BJ (cell line): ENCODE measurements at regions not wholly inside any gene's neighbourhood (a gene's known extent, or its start where the extent isn't known, plus 50 kb on each side); places are given as distances from the start of the nearest gene placed in this dataset.
"Not testable (repeated sequence)": the region's sequence is repeated elsewhere in the genome, so short reads cannot be mapped to it uniquely, and the experiment has no call there.

ENCODE experiments used
- CTCF ChIA-PET: fragments of 350-600 bp; formaldehyde crosslinking; extraction: SDS; loops from one replicate; lab custom pipeline; 2021; ENCODE audit warnings: antibody characterized with exemption, inconsistent platforms; lab: Yijun Ruan, JAX
- POLR2A ChIA-PET: fragments of 300-600 bp; sonication (Branson Sonifier 250); formaldehyde crosslinking; extraction: SDS; loops from one replicate; lab custom pipeline; 2021; ENCODE audit warnings: antibody characterized with exemption; lab: Charles Lee
- DNase-seq: peaks from one replicate; pipeline ENCODE4 v3.0.0-alpha.2; 2011; ENCODE audit warnings: low read depth
- H3K27me3 ChIP-seq: 2 replicates; pipeline ENCODE4 v1.6.0; 2011; ENCODE audit warnings: low read length; ENCODE audit not compliant: control insufficient read depth, insufficient read depth
- H3K36me3 ChIP-seq: 2 replicates; pipeline ENCODE4 v1.5.1; 2011; ENCODE audit warnings: low read length; ENCODE audit not compliant: control insufficient read depth, insufficient read depth
- H3K4me3 ChIP-seq: 2 replicates; pipeline ENCODE4 v1.5.1; 2011; ENCODE audit warnings: low read depth, mild to moderate bottlenecking, control low read depth, low read length
- TF ChIP-seq, protein P1 (sequence below): IDR thresholded peaks from 2 replicates; pipeline ENCODE4 v1.5.1; 2011; ENCODE audit warnings: low read depth, mild to moderate bottlenecking, control low read depth, inconsistent platforms, low read length, moderate library complexity; ENCODE audit not compliant: insufficient read depth

DNA sequence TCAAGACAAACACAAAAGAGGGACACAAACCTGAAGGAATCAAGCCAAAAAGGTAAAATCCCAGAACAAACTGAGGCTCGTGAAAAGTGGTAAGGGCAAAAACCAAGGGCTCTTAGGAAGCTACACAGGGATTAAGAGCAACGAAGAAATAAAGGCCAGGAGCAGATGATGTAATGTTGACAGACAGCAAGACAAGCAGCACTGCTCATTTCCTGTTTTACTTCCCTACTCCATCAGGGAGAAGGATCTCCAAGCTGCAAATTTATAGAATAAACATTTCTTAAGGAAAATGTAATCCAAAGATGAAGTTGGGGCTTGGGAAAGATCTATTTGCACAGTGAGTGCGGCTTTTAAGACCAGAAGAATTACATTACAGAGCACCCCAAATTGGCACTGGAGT, 182.3 kb upstream of the MAP1B start:
- DNase-seq: no peak
- Histone ChIP-seq H3K27me3 (no peaks in the 10 kb centered on the region), H3K4me3 (no peak overlapping the region), H3K36me3 (no peaks in the 10 kb centered on the region)
- POLR2A ChIA-PET: no interaction called here
- TF ChIP-seq, protein P1, sequence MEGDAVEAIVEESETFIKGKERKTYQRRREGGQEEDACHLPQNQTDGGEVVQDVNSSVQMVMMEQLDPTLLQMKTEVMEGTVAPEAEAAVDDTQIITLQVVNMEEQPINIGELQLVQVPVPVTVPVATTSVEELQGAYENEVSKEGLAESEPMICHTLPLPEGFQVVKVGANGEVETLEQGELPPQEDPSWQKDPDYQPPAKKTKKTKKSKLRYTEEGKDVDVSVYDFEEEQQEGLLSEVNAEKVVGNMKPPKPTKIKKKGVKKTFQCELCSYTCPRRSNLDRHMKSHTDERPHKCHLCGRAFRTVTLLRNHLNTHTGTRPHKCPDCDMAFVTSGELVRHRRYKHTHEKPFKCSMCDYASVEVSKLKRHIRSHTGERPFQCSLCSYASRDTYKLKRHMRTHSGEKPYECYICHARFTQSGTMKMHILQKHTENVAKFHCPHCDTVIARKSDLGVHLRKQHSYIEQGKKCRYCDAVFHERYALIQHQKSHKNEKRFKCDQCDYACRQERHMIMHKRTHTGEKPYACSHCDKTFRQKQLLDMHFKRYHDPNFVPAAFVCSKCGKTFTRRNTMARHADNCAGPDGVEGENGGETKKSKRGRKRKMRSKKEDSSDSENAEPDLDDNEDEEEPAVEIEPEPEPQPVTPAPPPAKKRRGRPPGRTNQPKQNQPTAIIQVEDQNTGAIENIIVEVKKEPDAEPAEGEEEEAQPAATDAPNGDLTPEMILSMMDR: no peak
- CTCF ChIA-PET: no interaction called here

DNA sequence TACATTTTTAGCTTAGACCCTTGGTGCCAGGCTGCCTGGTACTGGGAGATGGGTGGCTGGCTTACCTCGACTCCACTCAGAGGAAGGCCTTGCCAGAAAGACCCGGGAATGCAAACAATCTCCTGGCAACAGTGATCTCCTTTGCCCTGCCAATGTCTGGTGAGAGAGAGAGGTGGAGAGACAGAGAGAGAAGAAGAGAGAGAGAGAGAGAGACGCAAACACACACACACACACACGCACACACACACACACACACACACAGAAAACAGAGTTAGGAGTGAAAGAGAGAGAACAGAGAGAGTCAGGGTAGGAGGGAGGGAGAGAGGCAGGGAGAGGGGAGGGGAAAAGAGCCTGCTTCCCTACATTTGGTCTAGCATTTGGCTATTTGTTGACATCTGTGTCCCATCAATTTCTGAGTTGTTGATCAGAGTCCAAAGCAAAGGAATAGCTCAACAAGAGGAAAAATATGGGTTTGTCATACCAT, 181.6 kb upstream of the MAP1B start:
- Histone ChIP-seq H3K36me3 (no peaks in the 10 kb centered on the region), H3K4me3 (no peak overlapping the region), H3K27me3 (no peaks in the 10 kb centered on the region)
- no peak for DNase-seq
- CTCF ChIA-PET: no interaction called here
- TF ChIP-seq, protein P1: no peak
- POLR2A ChIA-PET: no interaction called here

DNA sequence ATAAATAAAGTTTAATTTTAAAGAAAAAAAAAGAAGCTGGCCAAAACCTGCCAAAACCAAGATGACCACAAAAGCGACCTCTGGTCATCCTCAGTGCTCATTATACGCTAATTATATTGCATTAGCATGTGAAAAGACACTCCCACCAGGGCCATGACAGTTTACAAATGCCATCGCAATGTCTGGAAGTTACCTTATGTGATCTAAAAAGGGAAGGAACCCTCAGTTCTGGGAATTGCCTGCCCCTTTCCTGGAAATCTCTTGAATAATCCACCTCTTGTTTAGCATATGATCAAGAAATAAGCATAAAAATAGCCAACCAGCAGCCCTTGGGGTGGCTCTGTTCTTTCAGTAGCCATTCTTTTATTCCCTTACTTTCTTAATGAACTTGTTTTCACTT, 178.3 kb upstream of the MAP1B start:
- ChIA-PET CTCF (no interaction called here), POLR2A (no interaction called here)
- Histone ChIP-seq H3K36me3 (no peaks in the 10 kb centered on the region), H3K4me3 (no peak overlapping the region), H3K27me3 (no peaks in the 10 kb centered on the region)
- TF ChIP-seq, protein P1: no peak
- no peak for DNase-seq

DNA sequence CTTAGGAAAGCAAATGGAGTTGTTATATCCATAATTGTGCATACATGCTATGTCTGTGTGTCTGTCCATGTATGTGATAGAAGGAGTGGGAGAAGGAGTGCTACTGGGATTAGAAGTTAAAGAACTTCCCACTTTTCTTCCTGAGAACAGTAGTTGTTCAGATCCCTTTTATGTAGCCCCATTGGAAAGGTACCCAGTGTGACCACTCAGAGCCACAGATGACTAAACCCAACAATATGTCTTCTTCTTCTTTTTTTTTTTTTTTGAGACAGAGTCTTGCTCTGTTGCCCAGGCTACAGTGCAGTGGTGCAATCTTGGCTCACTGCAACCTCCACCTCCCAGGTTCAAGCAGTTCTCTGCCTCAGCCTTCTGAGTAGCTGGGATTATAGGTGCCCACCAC, 176.7 kb upstream of the MAP1B start:
- CTCF ChIA-PET, POLR2A ChIA-PET, DNase-seq, H3K4me3 ChIP-seq, H3K27me3 ChIP-seq, H3K36me3 ChIP-seq: not testable (repeated sequence)

DNA sequence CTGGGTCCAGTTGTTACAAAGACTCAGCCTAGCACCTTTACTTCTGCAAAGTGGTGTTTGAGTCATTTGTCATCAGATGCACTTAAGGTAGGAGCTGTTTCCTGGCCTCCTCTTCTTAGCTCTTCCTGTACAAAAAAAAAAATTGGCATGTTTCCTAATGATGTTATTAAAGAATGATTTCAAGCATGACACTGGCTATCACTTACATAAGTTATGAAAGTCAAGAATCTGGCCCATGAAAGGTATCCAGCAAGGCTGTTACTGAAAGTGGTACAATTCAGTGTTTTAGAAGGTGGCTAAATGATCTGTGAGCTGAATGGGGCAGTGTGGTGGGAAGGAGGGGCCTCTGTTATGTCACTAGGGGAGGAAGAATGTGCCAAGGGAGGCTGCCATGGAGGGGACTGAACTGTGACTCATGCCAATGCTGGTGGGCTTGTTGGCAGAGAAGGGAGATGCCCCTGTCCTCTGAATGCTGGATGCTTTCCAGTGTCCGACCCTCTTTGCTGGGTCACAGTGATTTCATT, 175.1 kb upstream of the MAP1B start:
- H3K36me3 ChIP-seq: no peaks in the 10 kb centered on the region
- no peaks in the 10 kb centered on the region for H3K27me3 ChIP-seq
- POLR2A ChIA-PET: no interaction called here
- CTCF ChIA-PET: no interaction called here
- H3K4me3 ChIP-seq: no peak overlapping the region
- no peak for DNase-seq
- TF ChIP-seq, protein P1: no peak
